Cardiac muscle cell (in vitro differentiated cells and primary cell): ENCODE measurements at regions not wholly inside any gene's neighbourhood (a gene's known extent, or its start where the extent isn't known, plus 50 kb on each side); places are given as distances from the start of the nearest gene placed in this dataset.

Source experiments
- DNase-seq, 2 donors: peaks; one replicate each; pipeline versions ENCODE4 v3.0.0 to v3.0.0-alpha.2; 2010 to 2017; ENCODE audit warnings: low read depth in 1 of 2, low spot score in 1 of 2
- H3K27ac ChIP-seq: fragments of 200-600 bp; sonication (generic); 2 replicates; pipeline ENCODE4 v1.5.1; 2016
- H3K27me3 ChIP-seq: fragments of 200-600 bp; sonication (generic); 2 replicates; pipeline ENCODE4 v1.6.0; 2016; ENCODE audit warnings: control low read depth
- H3K36me3 ChIP-seq: fragments of 200-600 bp; sonication (generic); 2 replicates; pipeline ENCODE4 v1.5.1; 2016; ENCODE audit warnings: control low read depth
- H3K4me1 ChIP-seq: fragments of 200-600 bp; sonication (generic); 2 replicates; pipeline ENCODE4 v1.8.1; 2017; ENCODE audit warnings: low read depth, mild to moderate bottlenecking, mixed run types
- H3K4me3 ChIP-seq: fragments of 200-600 bp; sonication (generic); 2 replicates; pipeline ENCODE4 v1.5.1; 2016; ENCODE audit warnings: mild to moderate bottlenecking
- H3K9me3 ChIP-seq: fragments of 200-600 bp; sonication (generic); 2 replicates; pipeline ENCODE4 v1.5.1; 2017; ENCODE audit warnings: low read depth, mild to moderate bottlenecking, control low read depth
- TF ChIP-seq, protein P1 (sequence below): IDR thresholded peaks from 2 replicates; pipeline ENCODE4 v1.5.1; 2012; ENCODE audit warnings: low read depth, mild to moderate bottlenecking, low read length

DNA sequence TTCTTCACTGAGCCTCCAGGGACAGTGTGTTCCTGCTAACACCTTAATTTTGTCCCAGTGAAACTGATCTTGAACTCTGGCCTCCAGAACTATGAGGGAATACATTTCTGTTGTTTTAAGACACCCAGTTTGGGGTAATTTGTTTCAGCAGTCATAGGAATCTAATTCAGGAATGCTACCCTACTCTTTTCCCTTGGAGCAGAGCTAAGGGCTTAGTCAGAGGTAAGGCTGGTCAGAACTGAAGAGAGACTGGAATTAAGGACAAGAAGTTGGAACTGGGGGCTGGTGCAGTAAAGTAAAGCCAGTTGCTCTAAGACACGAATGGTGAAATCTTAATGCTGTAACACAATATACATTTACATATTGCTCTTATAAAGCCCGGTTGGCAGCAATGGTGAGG, 809.7 kb downstream of the MAFB start:
- DNase-seq: no peak
- Histone ChIP-seq H3K4me1 (peaks cover 36% of the 10 kb centered on the region), H3K9me3 (no peaks in the 10 kb centered on the region), H3K36me3 (no peaks in the 10 kb centered on the region), H3K27ac (peak overlapping the region; percentile 6), H3K27me3 (no peaks in the 10 kb centered on the region), H3K4me3 (no peak overlapping the region)
- TF ChIP-seq, protein P1, sequence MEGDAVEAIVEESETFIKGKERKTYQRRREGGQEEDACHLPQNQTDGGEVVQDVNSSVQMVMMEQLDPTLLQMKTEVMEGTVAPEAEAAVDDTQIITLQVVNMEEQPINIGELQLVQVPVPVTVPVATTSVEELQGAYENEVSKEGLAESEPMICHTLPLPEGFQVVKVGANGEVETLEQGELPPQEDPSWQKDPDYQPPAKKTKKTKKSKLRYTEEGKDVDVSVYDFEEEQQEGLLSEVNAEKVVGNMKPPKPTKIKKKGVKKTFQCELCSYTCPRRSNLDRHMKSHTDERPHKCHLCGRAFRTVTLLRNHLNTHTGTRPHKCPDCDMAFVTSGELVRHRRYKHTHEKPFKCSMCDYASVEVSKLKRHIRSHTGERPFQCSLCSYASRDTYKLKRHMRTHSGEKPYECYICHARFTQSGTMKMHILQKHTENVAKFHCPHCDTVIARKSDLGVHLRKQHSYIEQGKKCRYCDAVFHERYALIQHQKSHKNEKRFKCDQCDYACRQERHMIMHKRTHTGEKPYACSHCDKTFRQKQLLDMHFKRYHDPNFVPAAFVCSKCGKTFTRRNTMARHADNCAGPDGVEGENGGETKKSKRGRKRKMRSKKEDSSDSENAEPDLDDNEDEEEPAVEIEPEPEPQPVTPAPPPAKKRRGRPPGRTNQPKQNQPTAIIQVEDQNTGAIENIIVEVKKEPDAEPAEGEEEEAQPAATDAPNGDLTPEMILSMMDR: no peak

GRCh38 chr20:39878809-39879208, 810.2 kb downstream of the MAFB start:
- TF ChIP-seq, protein P1: no peak
- peaks cover 36% of the 10 kb centered on the region for H3K4me1 ChIP-seq
- peak overlapping the region; percentile 6 for H3K27ac ChIP-seq
- H3K4me3 ChIP-seq: no peak overlapping the region
- DNase-seq: no peak
- H3K27me3 ChIP-seq: no peaks in the 10 kb centered on the region
- H3K9me3 ChIP-seq: no peaks in the 10 kb centered on the region
- H3K36me3 ChIP-seq: no peaks in the 10 kb centered on the region

DNA sequence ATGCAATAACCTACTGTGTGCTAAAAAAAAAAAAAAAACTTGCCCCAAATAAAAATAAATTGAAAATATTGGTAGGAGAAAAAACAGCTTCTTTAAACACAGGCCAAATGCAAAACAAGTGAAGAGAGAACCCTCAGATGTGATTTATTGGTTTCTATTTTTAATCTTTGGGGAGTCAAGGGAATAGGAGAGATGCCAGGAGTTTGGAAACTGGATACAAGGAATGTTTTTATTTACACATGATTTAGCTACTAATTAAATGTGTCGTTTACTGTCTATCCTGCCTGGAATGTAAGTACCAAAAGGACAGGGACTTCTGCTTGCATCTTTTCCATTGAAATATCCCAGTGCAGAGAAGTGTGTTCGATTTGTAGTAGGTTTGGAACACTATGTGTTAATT, 810.7 kb downstream of the MAFB start:
- no peak for DNase-seq

GRCh38 chr20:39877788-39878187, 811.2 kb downstream of the MAFB start:
- Histone ChIP-seq H3K27ac (peak overlapping the region; percentile 73), H3K9me3 (no peaks in the 10 kb centered on the region), H3K4me3 (no peak overlapping the region), H3K36me3 (no peaks in the 10 kb centered on the region), H3K4me1 (peaks cover 39% of the 10 kb centered on the region), H3K27me3 (no peaks in the 10 kb centered on the region)
- DNase-seq: no peak
- TF ChIP-seq, protein P1: no peak

More for the DNA sequence above, 810.7 kb downstream of the MAFB start:
- TF ChIP-seq, protein P1: no peak
- Histone ChIP-seq H3K4me1 (peaks cover 40% of the 10 kb centered on the region), H3K27me3 (no peaks in the 10 kb centered on the region), H3K27ac (peak overlapping the region; percentile 73), H3K9me3 (no peaks in the 10 kb centered on the region), H3K36me3 (no peaks in the 10 kb centered on the region), H3K4me3 (no peak overlapping the region)

- peak overlapping the region; percentile 73 for H3K27ac ChIP-seq
- no peaks in the 10 kb centered on the region for H3K27me3 ChIP-seq
- H3K4me3 ChIP-seq: no peak overlapping the region
- H3K9me3 ChIP-seq: no peaks in the 10 kb centered on the region
- no peak for DNase-seq
- TF ChIP-seq, protein P1: no peak
- H3K36me3 ChIP-seq: no peaks in the 10 kb centered on the region
- H3K4me1 ChIP-seq: peaks cover 32% of the 10 kb centered on the region
Measured at GRCh38 chr20:39876976-39877635, 811.9 kb downstream of the MAFB start.
